Esophagus squamous epithelium (tissue), 5 donors: ENCODE measurements at regions not wholly inside any gene's neighbourhood (a gene's known extent, or its start where the extent isn't known, plus 50 kb on each side); places are given as distances from the start of the nearest gene placed in this dataset.

Experiments
- DNase-seq: peaks from one replicate; lab custom pipeline; 2025; lab: John Stamatoyannopoulos, UW
- H3K27ac ChIP-seq, 4 donors: fragments of 200-600 bp; sonication (generic); one replicate each; pipeline ENCODE4 v1.5.1; 2016 to 2019; ENCODE audit warnings: mild to moderate bottlenecking in 1 of 4
- H3K27me3 ChIP-seq, 4 donors: fragments of 200-600 bp; sonication (generic); 1 replicate in 3 of 4; 2 replicates in 1 of 4; pipeline versions ENCODE4 v1.5.1 to v1.6.0; 2017 to 2021; ENCODE audit warnings: antibody characterized with exemption in 1 of 4
- H3K36me3 ChIP-seq, 3 donors: fragments of 200-600 bp; sonication (generic); one replicate each; pipeline ENCODE4 v1.5.1; 2016 to 2019
- H3K4me1 ChIP-seq, 3 donors: fragments of 200-600 bp; sonication (generic); one replicate each; pipeline ENCODE4 v1.5.1; 2017 to 2019
- H3K4me3 ChIP-seq, 4 donors: fragments of 200-600 bp; sonication (generic); 1 replicate in 3 of 4; 2 replicates in 1 of 4; pipeline ENCODE4 v1.5.1; 2016 to 2019; ENCODE audit warnings: mild to moderate bottlenecking in 2 of 4, moderate library complexity in 1 of 4
- H3K9me3 ChIP-seq, 3 donors: fragments of 200-600 bp; sonication (generic); one replicate each; pipeline ENCODE4 v1.5.1; 2016 to 2019
- POLR2A ChIP-seq, 4 donors: fragments of 450-650 bp; IDR thresholded peaks; one replicate each; pipeline ENCODE4 v1.6.1; 2017; ENCODE audit warnings: antibody characterized with exemption in 4 of 4, mild to moderate bottlenecking in 4 of 4, moderate library complexity in 3 of 4
- WGBS, 2 donors: methylation state at CpG; one replicate each; pipeline ENCODE4 v1.1.5; 2018; 5-methylcytosine and 5-hydroxymethylcytosine counted together
- intact Hi-C: fragments of 100-400 bp; cut with DNase I; formaldehyde crosslinking; loops from one replicate; pipeline ENCODE4 v1.15.0; 2022
- TF ChIP-seq, protein P1 (sequence below), 6 experiments: fragments of 450-650 bp in 4 of 6; fragments of 200-600 bp in 2 of 6; sonication (generic) in 2 of 6; IDR thresholded peaks; one replicate each; pipeline ENCODE4 v1.5.1; 2016 to 2019; ENCODE audit warnings: antibody characterized with exemption in 6 of 6, mild to moderate bottlenecking in 4 of 6, moderate library complexity in 4 of 6
- donor health status: DM: yes; HTN: yes; CAD: no.

DNA sequence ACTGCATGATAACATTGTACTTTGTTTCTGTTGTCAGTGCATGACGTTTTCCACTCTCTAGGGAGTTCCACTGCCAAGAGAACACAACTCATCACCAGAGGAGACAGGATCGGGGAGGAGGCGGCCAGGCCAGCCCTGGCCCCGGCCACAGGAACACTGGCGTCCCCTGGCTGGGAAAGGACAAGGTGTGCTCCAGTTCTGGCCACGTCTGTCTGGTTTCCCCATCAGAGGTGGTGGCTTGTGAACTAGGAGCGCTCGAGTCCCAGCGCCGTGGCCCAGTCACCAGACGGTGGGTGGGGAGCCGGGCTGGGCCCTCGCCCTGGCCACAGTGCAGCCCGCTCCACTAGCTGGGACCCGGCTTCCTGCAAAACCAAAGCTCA, 211.9 kb upstream of the IRX4 start:
- peak overlapping the region in 1 of 4 donors; percentile 34 for H3K4me3 ChIP-seq
- TF ChIP-seq, protein P1, sequence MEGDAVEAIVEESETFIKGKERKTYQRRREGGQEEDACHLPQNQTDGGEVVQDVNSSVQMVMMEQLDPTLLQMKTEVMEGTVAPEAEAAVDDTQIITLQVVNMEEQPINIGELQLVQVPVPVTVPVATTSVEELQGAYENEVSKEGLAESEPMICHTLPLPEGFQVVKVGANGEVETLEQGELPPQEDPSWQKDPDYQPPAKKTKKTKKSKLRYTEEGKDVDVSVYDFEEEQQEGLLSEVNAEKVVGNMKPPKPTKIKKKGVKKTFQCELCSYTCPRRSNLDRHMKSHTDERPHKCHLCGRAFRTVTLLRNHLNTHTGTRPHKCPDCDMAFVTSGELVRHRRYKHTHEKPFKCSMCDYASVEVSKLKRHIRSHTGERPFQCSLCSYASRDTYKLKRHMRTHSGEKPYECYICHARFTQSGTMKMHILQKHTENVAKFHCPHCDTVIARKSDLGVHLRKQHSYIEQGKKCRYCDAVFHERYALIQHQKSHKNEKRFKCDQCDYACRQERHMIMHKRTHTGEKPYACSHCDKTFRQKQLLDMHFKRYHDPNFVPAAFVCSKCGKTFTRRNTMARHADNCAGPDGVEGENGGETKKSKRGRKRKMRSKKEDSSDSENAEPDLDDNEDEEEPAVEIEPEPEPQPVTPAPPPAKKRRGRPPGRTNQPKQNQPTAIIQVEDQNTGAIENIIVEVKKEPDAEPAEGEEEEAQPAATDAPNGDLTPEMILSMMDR (IDR thresholded peaks at IDR 0.05), result no peak
- no peak for TF ChIP-seq POLR2A (IDR thresholded peaks at IDR 0.05)
- intact Hi-C loops, result no loop called here
- peaks cover 0 to 11% (median 0%) of the 10 kb centered on the region in 4 donors for H3K27me3 ChIP-seq
- H3K27ac ChIP-seq, result peak overlapping the region; percentile 70 to 91 (median 84)
- no peak for DNase-seq
- H3K9me3 ChIP-seq, result no peaks in the 10 kb centered on the region
- H3K36me3 ChIP-seq, result no peaks in the 10 kb centered on the region
- WGBS, 2 donors, result 0 to 75% methylated on average over 1 to 5 of the region's 15 CpGs
- peaks cover 0 to 16% (median 0%) of the 10 kb centered on the region in 3 donors for H3K4me1 ChIP-seq

DNA sequence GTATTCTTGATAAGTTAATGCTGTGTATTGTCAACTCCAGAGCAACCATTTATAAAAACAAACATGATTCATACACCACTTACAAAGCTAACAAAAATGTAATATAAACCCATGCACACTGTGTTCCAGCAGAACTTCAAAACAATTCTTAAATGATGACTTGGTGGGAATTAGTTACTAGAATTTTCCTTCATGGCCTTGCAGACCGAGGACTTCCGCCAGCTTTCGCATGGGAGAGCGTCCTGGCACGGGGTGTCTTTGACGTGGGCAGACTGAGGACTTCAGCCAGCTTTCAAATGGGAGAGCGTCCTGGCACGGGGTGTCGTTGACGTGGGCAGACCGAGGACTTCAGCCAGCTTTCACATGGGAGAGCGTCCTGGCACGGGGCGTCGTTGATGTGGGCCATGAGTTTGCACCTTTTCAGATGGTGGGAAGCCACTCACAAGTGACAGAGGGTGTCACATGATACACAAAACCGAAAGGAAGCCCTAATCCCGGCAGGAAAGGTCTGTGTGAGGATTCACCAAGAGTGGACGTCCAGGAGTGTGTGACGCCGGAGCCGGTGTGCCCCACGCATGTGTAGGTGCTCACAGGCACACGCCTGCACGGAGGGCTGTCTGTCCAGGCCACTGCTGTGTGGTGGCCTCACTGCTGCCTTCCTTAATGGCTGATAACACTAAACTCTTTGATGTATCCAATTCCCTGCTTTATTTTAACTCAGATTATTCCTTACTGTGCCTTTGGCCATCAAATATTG, 211.3 kb upstream of the IRX4 start:
- Histone ChIP-seq H3K4me3 (peak overlapping the region in 1 of 4 donors; percentile 34), H3K27me3 (peaks cover 0 to 11% (median 0%) of the 10 kb centered on the region in 4 donors), H3K27ac (peak overlapping the region; percentile 70 to 91 (median 84)), H3K4me1 (peaks cover 0 to 16% (median 0%) of the 10 kb centered on the region in 3 donors), H3K36me3 (no peaks in the 10 kb centered on the region), H3K9me3 (no peaks in the 10 kb centered on the region)
- TF ChIP-seq, protein P1 (IDR thresholded peaks at IDR 0.05), result no peak
- no peak for TF ChIP-seq POLR2A (IDR thresholded peaks at IDR 0.05)
- WGBS, 2 donors, result 72 to 76% methylated on average over 11 to 17 of the region's 24 CpGs
- intact Hi-C loops, result no loop called here
- no peak for DNase-seq

- H3K4me1 ChIP-seq, result peaks cover 0 to 16% (median 0%) of the 10 kb centered on the region in 3 donors
- DNase-seq, result no peak
- no peak for TF ChIP-seq POLR2A (IDR thresholded peaks at IDR 0.05)
- TF ChIP-seq, protein P1 (IDR thresholded peaks at IDR 0.05), result no peak
- no peaks in the 10 kb centered on the region for H3K9me3 ChIP-seq
- H3K36me3 ChIP-seq, result no peaks in the 10 kb centered on the region
- intact Hi-C loops, result no loop called here
- H3K27ac ChIP-seq, result no peak overlapping the region
- peaks cover 0 to 4% (median 0%) of the 10 kb centered on the region in 4 donors for H3K27me3 ChIP-seq
- 57% methylated on average over 4 of the region's 4 CpGs for WGBS, 2 donors
- no peak overlapping the region for H3K4me3 ChIP-seq
Observed at GRCh38 chr5:2091921-2092320, 209.2 kb upstream of the IRX4 start.

- WGBS, 2 donors, result 66 to 79% methylated on average over 2 of the region's 2 CpGs
- no peaks in the 10 kb centered on the region for H3K36me3 ChIP-seq
- TF ChIP-seq POLR2A (IDR thresholded peaks at IDR 0.05), result no peak
- TF ChIP-seq, protein P1 (IDR thresholded peaks at IDR 0.05), result no peak
- DNase-seq, result no peak
- no peaks in the 10 kb centered on the region for H3K4me1 ChIP-seq
- intact Hi-C loops, result no loop called here
- no peaks in the 10 kb centered on the region for H3K27me3 ChIP-seq
- H3K27ac ChIP-seq, result no peak overlapping the region
- H3K4me3 ChIP-seq, result no peak overlapping the region
- H3K9me3 ChIP-seq, result no peaks in the 10 kb centered on the region
Observed at GRCh38 chr5:2087980-2088379, 205.3 kb upstream of the IRX4 start.

- Histone ChIP-seq H3K4me3 (no peak overlapping the region), H3K27me3 (no peaks in the 10 kb centered on the region), H3K4me1 (no peaks in the 10 kb centered on the region), H3K36me3 (no peaks in the 10 kb centered on the region), H3K9me3 (no peaks in the 10 kb centered on the region), H3K27ac (no peak overlapping the region)
- TF ChIP-seq, protein P1 (IDR thresholded peaks at IDR 0.05), result no peak
- TF ChIP-seq POLR2A (IDR thresholded peaks at IDR 0.05), result no peak
- WGBS, 2 donors, result 73 to 90% methylated on average over 2 of the region's 7 CpGs
- intact Hi-C loops, result no loop called here
- no peak for DNase-seq
Observed at GRCh38 chr5:2075365-2075764, 192.6 kb upstream of the IRX4 start.
